Astrocyte (in vitro differentiated cells and primary cell): ENCODE measurements at regions not wholly inside any gene's neighbourhood (a gene's known extent, or its start where the extent isn't known, plus 50 kb on each side); places are given as distances from the start of the nearest gene placed in this dataset.

Experiments
- EZH2 ChIP-seq: IDR thresholded peaks from 2 replicates; pipeline ENCODE4 v1.6.1; 2012; ENCODE audit warnings: mild to moderate bottlenecking, low read length, inconsistent platforms; ENCODE audit not compliant: insufficient read depth
- TF ChIP-seq, protein P1 (sequence below): IDR thresholded peaks from 2 replicates; pipeline ENCODE4 v1.5.1; 2011; ENCODE audit warnings: low read depth, mild to moderate bottlenecking, inconsistent platforms, low read length, moderate library complexity; ENCODE audit not compliant: insufficient read depth

- no peak for TF ChIP-seq EZH2
- TF ChIP-seq, protein P1, sequence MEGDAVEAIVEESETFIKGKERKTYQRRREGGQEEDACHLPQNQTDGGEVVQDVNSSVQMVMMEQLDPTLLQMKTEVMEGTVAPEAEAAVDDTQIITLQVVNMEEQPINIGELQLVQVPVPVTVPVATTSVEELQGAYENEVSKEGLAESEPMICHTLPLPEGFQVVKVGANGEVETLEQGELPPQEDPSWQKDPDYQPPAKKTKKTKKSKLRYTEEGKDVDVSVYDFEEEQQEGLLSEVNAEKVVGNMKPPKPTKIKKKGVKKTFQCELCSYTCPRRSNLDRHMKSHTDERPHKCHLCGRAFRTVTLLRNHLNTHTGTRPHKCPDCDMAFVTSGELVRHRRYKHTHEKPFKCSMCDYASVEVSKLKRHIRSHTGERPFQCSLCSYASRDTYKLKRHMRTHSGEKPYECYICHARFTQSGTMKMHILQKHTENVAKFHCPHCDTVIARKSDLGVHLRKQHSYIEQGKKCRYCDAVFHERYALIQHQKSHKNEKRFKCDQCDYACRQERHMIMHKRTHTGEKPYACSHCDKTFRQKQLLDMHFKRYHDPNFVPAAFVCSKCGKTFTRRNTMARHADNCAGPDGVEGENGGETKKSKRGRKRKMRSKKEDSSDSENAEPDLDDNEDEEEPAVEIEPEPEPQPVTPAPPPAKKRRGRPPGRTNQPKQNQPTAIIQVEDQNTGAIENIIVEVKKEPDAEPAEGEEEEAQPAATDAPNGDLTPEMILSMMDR = no peak
Observed at GRCh38 chr4:136124251-136124745, 1408.0 kb downstream of the PCDH18 start.
